ENCODE measurements at regions not wholly inside any gene's neighbourhood (a gene's known extent, or its start where the extent isn't known, plus 50 kb on each side); places are given as distances from the start of the nearest gene placed in this dataset.

DNA sequence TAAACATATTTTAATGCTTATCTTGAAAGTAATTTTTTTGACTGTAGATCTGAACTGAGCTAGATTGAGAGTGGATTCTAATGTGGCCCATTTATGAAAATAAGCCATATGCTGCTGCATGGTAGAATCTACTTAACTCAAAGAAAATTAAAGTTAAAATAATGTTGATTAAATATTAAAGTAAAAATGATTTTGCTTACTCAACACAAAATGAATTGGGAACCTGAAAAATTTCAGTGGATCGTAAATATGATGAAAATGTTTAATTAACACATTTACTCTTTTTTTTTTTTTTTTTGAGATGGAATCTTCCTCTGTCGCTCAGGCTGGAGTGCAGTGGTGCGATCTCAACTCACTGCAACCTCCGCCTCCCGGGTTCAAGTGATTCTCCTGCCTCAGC is 144.5 kb upstream of the HMGN3 start:
- no peak overlapping the region for H3K4me3 ChIP-seq (ENCODE audit: low read depth, low read length)
- DNase-seq (ENCODE audit: low read depth): no peak
- TF ChIP-seq, protein P1, sequence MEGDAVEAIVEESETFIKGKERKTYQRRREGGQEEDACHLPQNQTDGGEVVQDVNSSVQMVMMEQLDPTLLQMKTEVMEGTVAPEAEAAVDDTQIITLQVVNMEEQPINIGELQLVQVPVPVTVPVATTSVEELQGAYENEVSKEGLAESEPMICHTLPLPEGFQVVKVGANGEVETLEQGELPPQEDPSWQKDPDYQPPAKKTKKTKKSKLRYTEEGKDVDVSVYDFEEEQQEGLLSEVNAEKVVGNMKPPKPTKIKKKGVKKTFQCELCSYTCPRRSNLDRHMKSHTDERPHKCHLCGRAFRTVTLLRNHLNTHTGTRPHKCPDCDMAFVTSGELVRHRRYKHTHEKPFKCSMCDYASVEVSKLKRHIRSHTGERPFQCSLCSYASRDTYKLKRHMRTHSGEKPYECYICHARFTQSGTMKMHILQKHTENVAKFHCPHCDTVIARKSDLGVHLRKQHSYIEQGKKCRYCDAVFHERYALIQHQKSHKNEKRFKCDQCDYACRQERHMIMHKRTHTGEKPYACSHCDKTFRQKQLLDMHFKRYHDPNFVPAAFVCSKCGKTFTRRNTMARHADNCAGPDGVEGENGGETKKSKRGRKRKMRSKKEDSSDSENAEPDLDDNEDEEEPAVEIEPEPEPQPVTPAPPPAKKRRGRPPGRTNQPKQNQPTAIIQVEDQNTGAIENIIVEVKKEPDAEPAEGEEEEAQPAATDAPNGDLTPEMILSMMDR (conservative IDR thresholded peaks at IDR 0.05; ENCODE audit: low read depth, low read length): no peak

DNA sequence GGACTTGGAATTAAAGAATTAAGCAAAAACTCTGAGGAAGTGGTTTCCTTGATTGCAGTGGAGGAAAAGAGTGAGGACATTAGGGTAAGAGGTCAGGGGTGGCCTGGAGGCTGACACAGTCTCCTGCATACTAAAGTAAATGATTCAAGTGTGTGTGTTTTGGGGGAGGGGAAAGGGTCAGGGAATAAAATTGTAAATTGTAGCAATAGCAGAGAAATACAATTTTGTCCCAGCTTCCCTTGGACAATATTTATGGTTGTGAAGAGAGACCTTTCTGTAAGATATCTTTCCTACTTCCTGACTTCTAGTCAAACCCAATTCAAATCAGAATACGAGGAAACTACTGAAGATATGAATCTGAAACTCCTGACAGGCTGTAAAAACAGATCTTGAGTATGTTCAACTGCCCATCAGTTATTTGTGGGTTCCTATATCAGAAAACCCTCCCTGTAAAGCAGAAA is 143.4 kb upstream of the HMGN3 start:
- TF ChIP-seq, protein P1 (conservative IDR thresholded peaks at IDR 0.05; ENCODE audit: low read depth, low read length): no peak
- no peak for DNase-seq (ENCODE audit: low read depth)
- H3K4me3 ChIP-seq (ENCODE audit: low read depth, low read length): no peak overlapping the region

DNA sequence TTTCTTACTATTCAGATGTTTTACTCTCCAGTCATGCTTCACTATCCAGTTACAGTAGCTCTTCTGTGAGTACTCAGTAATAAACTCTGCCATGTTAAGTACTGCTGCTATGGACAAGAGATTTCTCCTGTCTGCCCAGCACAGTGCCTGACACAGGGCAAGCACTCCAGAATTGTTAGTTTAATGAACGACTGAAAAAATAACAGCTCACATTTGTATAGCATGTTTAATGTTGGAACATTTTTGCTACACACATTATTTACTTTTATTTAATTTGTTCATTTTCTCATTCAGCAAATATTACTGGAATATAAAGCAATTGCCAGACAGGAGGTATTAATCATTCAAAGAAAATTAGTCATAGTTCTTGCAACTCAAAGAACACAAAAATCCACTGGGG is 142.6 kb upstream of the HMGN3 start:
- TF ChIP-seq, protein P1 (conservative IDR thresholded peaks at IDR 0.05; ENCODE audit: low read depth, low read length): no peak
- DNase-seq (ENCODE audit: low read depth): no peak
- no peak overlapping the region for H3K4me3 ChIP-seq (ENCODE audit: low read depth, low read length)

DNA sequence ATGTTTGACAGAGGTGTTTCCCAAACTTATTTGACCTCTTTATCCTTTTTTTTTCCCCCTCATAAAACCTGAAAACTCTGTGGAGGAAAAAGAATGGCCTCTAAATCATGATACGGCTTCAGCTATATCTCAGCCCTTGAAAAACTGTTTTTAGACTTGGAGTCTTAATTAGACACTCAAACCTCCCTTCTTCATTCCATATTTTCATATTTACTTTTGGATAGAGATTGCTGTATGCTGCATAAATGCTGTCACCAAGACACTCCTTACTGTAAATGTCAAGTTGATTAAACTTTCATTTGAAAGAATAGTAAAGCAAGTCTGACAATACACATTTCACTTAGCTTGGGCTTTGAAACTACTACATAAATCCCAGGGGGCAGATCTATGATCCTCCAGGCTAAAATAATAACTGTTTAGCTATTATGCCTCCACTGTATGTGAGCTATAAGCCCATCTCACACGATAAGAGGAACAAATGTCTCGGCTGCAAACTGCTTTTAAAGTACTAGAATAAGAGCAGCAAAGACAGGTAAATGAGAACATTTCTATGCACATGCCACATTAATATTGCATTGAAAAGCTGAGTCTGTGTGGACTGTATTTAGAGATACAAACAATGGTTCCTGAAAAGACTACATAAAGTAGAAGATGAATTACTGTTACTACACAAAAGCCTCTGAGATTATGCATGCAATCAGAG is 141.3 kb upstream of the HMGN3 start:
- TF ChIP-seq, protein P1 (conservative IDR thresholded peaks at IDR 0.05; ENCODE audit: low read depth, low read length): no peak
- DNase-seq (ENCODE audit: low read depth): no peak
- no peak overlapping the region for H3K4me3 ChIP-seq (ENCODE audit: low read depth, low read length)

DNA sequence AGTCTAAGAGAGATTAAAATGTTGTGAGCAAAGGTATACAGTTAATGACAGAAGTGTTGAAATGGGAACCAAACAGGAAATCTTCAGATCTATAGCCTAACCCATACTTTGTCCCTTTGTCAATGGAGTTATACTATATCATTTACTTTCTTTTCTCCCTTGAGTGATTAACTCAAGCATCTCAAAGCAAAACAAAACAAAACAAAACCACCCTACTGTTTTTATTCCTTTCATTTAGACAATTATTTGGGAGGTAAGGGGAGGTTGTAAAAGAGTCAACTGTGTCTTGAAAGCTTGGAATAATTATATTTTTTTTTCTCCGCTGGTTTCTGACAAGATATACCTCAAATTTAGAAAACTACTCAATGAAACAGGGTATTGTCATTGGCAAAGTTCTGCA is 139.8 kb upstream of the HMGN3 start:
- TF ChIP-seq, protein P1 (conservative IDR thresholded peaks at IDR 0.05; ENCODE audit: low read depth, low read length): no peak
- H3K4me3 ChIP-seq (ENCODE audit: low read depth, low read length): no peak overlapping the region

DNA sequence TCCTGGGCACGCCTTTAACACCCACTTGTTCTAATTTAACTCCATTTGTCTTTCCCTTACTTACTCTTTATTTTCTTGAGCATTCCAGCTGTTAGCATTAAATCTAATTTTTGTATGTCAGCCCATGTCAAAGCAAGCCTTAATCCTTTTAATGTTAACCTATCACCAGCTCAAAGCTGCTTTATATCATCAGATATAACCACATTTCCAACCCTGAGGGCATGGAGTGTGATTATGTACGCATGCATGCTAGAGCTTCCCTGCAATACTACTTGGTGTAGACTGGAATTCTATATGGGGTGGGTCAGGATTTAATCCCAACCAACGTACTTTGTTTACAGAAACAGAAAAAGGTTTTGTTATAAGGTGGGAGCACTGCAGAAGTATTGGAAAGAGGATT is 139.4 kb upstream of the HMGN3 start:
- H3K4me3 ChIP-seq (ENCODE audit: low read depth, low read length): no peak overlapping the region
- TF ChIP-seq, protein P1 (conservative IDR thresholded peaks at IDR 0.05; ENCODE audit: low read depth, low read length): no peak
- no peak for DNase-seq (ENCODE audit: low read depth)

More for the DNA sequence above, 139.8 kb upstream of the HMGN3 start:
- no peak for DNase-seq (ENCODE audit: low read depth)

DNA sequence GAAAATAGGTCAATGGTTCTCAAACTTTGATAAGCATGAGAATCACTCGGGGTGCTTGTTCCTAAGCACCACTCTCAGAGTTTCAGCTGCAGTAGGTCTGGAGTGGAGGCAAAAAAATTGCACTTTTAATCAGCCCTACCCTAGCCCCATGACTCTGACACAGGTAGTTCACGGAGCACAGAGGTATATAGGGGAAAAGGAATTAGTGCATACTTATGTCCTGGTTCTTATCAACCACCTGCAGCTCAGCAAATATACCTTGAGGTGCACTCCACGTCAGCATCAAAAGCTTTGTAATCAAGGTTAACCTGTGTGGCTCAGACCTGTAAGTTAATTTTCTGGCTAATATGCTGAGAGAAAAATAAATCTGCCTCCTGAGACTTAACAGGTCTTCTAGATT is 138.8 kb upstream of the HMGN3 start:
- no peak for DNase-seq (ENCODE audit: low read depth)
- no peak overlapping the region for H3K4me3 ChIP-seq (ENCODE audit: low read depth, low read length)
- TF ChIP-seq, protein P1 (conservative IDR thresholded peaks at IDR 0.05; ENCODE audit: low read depth, low read length): no peak
